Immature natural killer cell (primary cell): ENCODE measurements at regions not wholly inside any gene's neighbourhood (a gene's known extent, or its start where the extent isn't known, plus 50 kb on each side); places are given as distances from the start of the nearest gene placed in this dataset.

ENCODE experiments used
- DNase-seq, 3 donors: peaks; one replicate each; pipeline ENCODE4 v3.0.0; 2022; ENCODE audit warnings: mixed read lengths in 1 of 3
- H3K27ac Mint-ChIP-seq, 6 donors: one replicate each; pipeline ENCODE4 v1.8.0; 2020; ENCODE audit warnings: mixed read lengths in 6 of 6, mild to moderate bottlenecking in 5 of 6, inconsistent platforms in 4 of 6, moderate library complexity in 3 of 6
- H3K27me3 Mint-ChIP-seq, 3 donors: one replicate each; pipeline ENCODE4 v1.8.0; 2020 to 2021; ENCODE audit warnings: low read depth in 3 of 3, mild to moderate bottlenecking in 3 of 3, mixed read lengths in 3 of 3, moderate library complexity in 3 of 3, inconsistent platforms in 1 of 3
- H3K36me3 Mint-ChIP-seq, 3 donors: one replicate each; pipeline ENCODE4 v1.8.0; 2020; ENCODE audit warnings: mixed read lengths in 3 of 3, inconsistent platforms in 2 of 3, mild to moderate bottlenecking in 2 of 3
- H3K4me1 Mint-ChIP-seq, 2 donors: one replicate each; pipeline ENCODE4 v1.8.0; 2020; ENCODE audit warnings: inconsistent platforms in 2 of 2, mild to moderate bottlenecking in 2 of 2, mixed read lengths in 2 of 2, moderate library complexity in 1 of 2
- H3K4me3 Mint-ChIP-seq, 5 donors: one replicate each; pipeline ENCODE4 v1.8.0; 2020; ENCODE audit warnings: mild to moderate bottlenecking in 5 of 5, mixed read lengths in 5 of 5, inconsistent platforms in 3 of 5, moderate library complexity in 3 of 5
- H3K9me3 Mint-ChIP-seq, 6 donors: one replicate each; pipeline ENCODE4 v1.8.0; 2020; ENCODE audit warnings: mild to moderate bottlenecking in 6 of 6, mixed read lengths in 6 of 6, inconsistent platforms in 4 of 6, moderate library complexity in 3 of 6

GRCh38 chr3:74711913-74712512, 97.6 kb upstream of the CNTN3 start:
- Mint-ChIP-seq H3K4me1 (no peaks in the 10 kb centered on the region), H3K9me3 (peaks cover 9 to 66% (median 29%) of the 10 kb centered on the region in 6 donors), H3K4me3 (no peak overlapping the region), H3K36me3 (peaks cover 0 to 4% (median 0%) of the 10 kb centered on the region in 3 donors), H3K27ac (no peak overlapping the region), H3K27me3 (no peaks in the 10 kb centered on the region)
- DNase-seq = no peak

- no peaks in the 10 kb centered on the region for H3K4me1 Mint-ChIP-seq
- H3K27me3 Mint-ChIP-seq = peaks cover 0 to 1% (median 0%) of the 10 kb centered on the region in 3 donors
- H3K4me3 Mint-ChIP-seq = no peak overlapping the region
- no peak for DNase-seq
- peaks cover 0 to 4% (median 0%) of the 10 kb centered on the region in 3 donors for H3K36me3 Mint-ChIP-seq
- peaks cover 7 to 57% (median 29%) of the 10 kb centered on the region in 6 donors for H3K9me3 Mint-ChIP-seq
- H3K27ac Mint-ChIP-seq = no peak overlapping the region
These were observed 95.5 kb upstream of the CNTN3 start for GRCh38 chr3:74709951-74710350.

- DNase-seq = no peak
- no peaks in the 10 kb centered on the region for H3K4me1 Mint-ChIP-seq
- no peaks in the 10 kb centered on the region for H3K36me3 Mint-ChIP-seq
- no peak overlapping the region for H3K4me3 Mint-ChIP-seq
- H3K27me3 Mint-ChIP-seq = peaks cover 0 to 2% (median 0%) of the 10 kb centered on the region in 3 donors
- H3K27ac Mint-ChIP-seq = no peak overlapping the region
- H3K9me3 Mint-ChIP-seq = peaks cover 6 to 40% (median 9%) of the 10 kb centered on the region in 6 donors
These were observed 79.4 kb upstream of the CNTN3 start for GRCh38 chr3:74693696-74694393.

- DNase-seq = no peak
- Mint-ChIP-seq H3K36me3 (no peaks in the 10 kb centered on the region), H3K27me3 (peaks cover 0 to 2% (median 0%) of the 10 kb centered on the region in 3 donors), H3K4me1 (no peaks in the 10 kb centered on the region), H3K9me3 (peaks cover 7 to 38% (median 10%) of the 10 kb centered on the region in 6 donors), H3K4me3 (no peak overlapping the region), H3K27ac (no peak overlapping the region)
These were observed 78.8 kb upstream of the CNTN3 start for GRCh38 chr3:74693251-74693650.

GRCh38 chr3:74691946-74692345, 77.5 kb upstream of the CNTN3 start:
- H3K27me3 Mint-ChIP-seq = peaks cover 0 to 2% (median 0%) of the 10 kb centered on the region in 3 donors
- DNase-seq = no peak
- no peak overlapping the region for H3K27ac Mint-ChIP-seq
- H3K4me3 Mint-ChIP-seq = no peak overlapping the region
- peaks cover 0 to 7% (median 0%) of the 10 kb centered on the region in 3 donors for H3K36me3 Mint-ChIP-seq
- peaks cover 14 to 47% (median 20%) of the 10 kb centered on the region in 6 donors for H3K9me3 Mint-ChIP-seq
- no peaks in the 10 kb centered on the region for H3K4me1 Mint-ChIP-seq

GRCh38 chr3:74673326-74673725, 58.9 kb upstream of the CNTN3 start:
- Mint-ChIP-seq H3K9me3 (peaks cover 3 to 31% (median 17%) of the 10 kb centered on the region in 6 donors), H3K4me3 (no peak overlapping the region), H3K27me3 (peaks cover 0 to 2% (median 1%) of the 10 kb centered on the region in 3 donors), H3K27ac (no peak overlapping the region), H3K36me3 (no peaks in the 10 kb centered on the region), H3K4me1 (no peaks in the 10 kb centered on the region)
- DNase-seq = no peak

- H3K9me3 Mint-ChIP-seq = peaks cover 5 to 47% (median 13%) of the 10 kb centered on the region in 6 donors
- no peak overlapping the region for H3K27ac Mint-ChIP-seq
- DNase-seq = no peak
- no peaks in the 10 kb centered on the region for H3K36me3 Mint-ChIP-seq
- H3K4me3 Mint-ChIP-seq = no peak overlapping the region
- H3K4me1 Mint-ChIP-seq = no peaks in the 10 kb centered on the region
- H3K27me3 Mint-ChIP-seq = peaks cover 0 to 3% (median 1%) of the 10 kb centered on the region in 3 donors
These were observed 50.1 kb upstream of the CNTN3 start for GRCh38 chr3:74664606-74665005.
